ENCODE measurements at regions not wholly inside any gene's neighbourhood (a gene's known extent, or its start where the extent isn't known, plus 50 kb on each side); places are given as distances from the start of the nearest gene placed in this dataset.

GRCh38 chr4:27360790-27361267, 500.2 kb downstream of the STIM2 start:
- FAIRE-seq, result no peak
- H3K27ac ChIP-seq, result no peak overlapping the region
- WGBS (ENCODE audit: missing lambda C conversion rate), result 20% methylated on average over 7 of the region's 7 CpGs
- no peak overlapping the region for H3K4me3 ChIP-seq
- POLR2A ChIA-PET, result no interaction called here
- no peak for ATAC-seq
- H3K4me2 ChIP-seq, result no peak overlapping the region
- DNase-seq (ENCODE audit: low read depth in 1 of 2, low spot score in 1 of 2), result no peak
- CTCF ChIA-PET, result no interaction called here
- H3K9me3 ChIP-seq, result no peaks in the 10 kb centered on the region
- TF ChIP-seq CEBPB (IDR thresholded peaks at IDR 0.05) (no peak), MYC (IDR thresholded peaks at IDR 0.05; ENCODE audit: borderline replicate concordance, low read length) (no peak), CHD4 (IDR thresholded peaks at IDR 0.05; ENCODE audit: borderline replicate concordance) (no peak), HOXA7 (CRISPR knock-in tag; IDR thresholded peaks at IDR 0.05) (no peak), FOXS1 (CRISPR knock-in tag; IDR thresholded peaks at IDR 0.05) (no peak), ELK1 (IDR thresholded peaks at IDR 0.05; ENCODE audit: low read depth, low read length) (no peak), E2F6 (IDR thresholded peaks at IDR 0.05; ENCODE audit: borderline replicate concordance, low read depth) (no peak), MAZ (IDR thresholded peaks at IDR 0.05; ENCODE audit: borderline replicate concordance, low read depth, low read length) (no peak), HOXB5 (CRISPR knock-in tag; IDR thresholded peaks at IDR 0.05) (no peak), ZSCAN20 (CRISPR knock-in tag; IDR thresholded peaks at IDR 0.05) (no peak), BCL3 (IDR thresholded peaks at IDR 0.05) (no peak), NPAS2 (CRISPR knock-in tag; IDR thresholded peaks at IDR 0.05; ENCODE audit: borderline replicate concordance) (no peak), RFX5 (IDR thresholded peaks at IDR 0.05) (no peak), PBX3 (IDR thresholded peaks at IDR 0.05) (no peak)
- no peaks in the 10 kb centered on the region for H3K4me1 ChIP-seq

GRCh38 chr4:27364509-27364908, 503.9 kb downstream of the STIM2 start:
- Histone ChIP-seq H3K4me3 (no peak overlapping the region), H3K27ac (no peak overlapping the region), H3K4me2 (no peak overlapping the region), H3K4me1 (no peaks in the 10 kb centered on the region), H3K9me3 (no peaks in the 10 kb centered on the region)
- FAIRE-seq (no peak), ATAC-seq (no peak), DNase-seq (ENCODE audit: low read depth in 1 of 2, low spot score in 1 of 2) (no peak)
- CTCF ChIA-PET, result no interaction called here
- 71% methylated on average over 6 of the region's 6 CpGs for WGBS (ENCODE audit: missing lambda C conversion rate)
- TF ChIP-seq ESRRA (IDR thresholded peaks at IDR 0.05; ENCODE audit: borderline replicate concordance, low read length) (no peak), RAD21 (conservative IDR thresholded peaks at IDR 0.05 in 1 of 2, IDR thresholded peaks at IDR 0.05 in 1 of 2) (no peak), HDAC2 (IDR thresholded peaks at IDR 0.05) (no peak), NR3C1 (IDR thresholded peaks at IDR 0.05) (no peak), ZC3H11A (IDR thresholded peaks at IDR 0.05) (no peak), ZSCAN20 (CRISPR knock-in tag; IDR thresholded peaks at IDR 0.05) (no peak), CHD4 (IDR thresholded peaks at IDR 0.05; ENCODE audit: borderline replicate concordance) (no peak)
- POLR2A ChIA-PET, result no interaction called here

GRCh38 chr4:27366104-27366823, 505.6 kb downstream of the STIM2 start:
- no peak for DNase-seq (ENCODE audit: low read depth in 1 of 2, low spot score in 1 of 2)

More at GRCh38 chr4:27366104-27366823, 505.6 kb downstream of the STIM2 start:
- H3K9me3 ChIP-seq, result no peaks in the 10 kb centered on the region
- H3K4me3 ChIP-seq, result no peak overlapping the region
- H3K4me2 ChIP-seq, result no peak overlapping the region
- no peak for ATAC-seq
- TF ChIP-seq RARB (CRISPR knock-in tag; IDR thresholded peaks at IDR 0.05) (no peak), ELK1 (IDR thresholded peaks at IDR 0.05; ENCODE audit: low read depth, low read length) (no peak), SREBF2 (IDR thresholded peaks at IDR 0.05) (no peak)
- ChIA-PET CTCF (no interaction called here), POLR2A (no interaction called here)
- H3K27ac ChIP-seq, result no peak overlapping the region
- H3K4me1 ChIP-seq, result no peaks in the 10 kb centered on the region
- no peak for FAIRE-seq
- WGBS (ENCODE audit: missing lambda C conversion rate), result 0% methylated on average over 2 of the region's 2 CpGs
